Adipocyte (in vitro differentiated cells): ENCODE measurements at regions not wholly inside any gene's neighbourhood (a gene's known extent, or its start where the extent isn't known, plus 50 kb on each side); places are given as distances from the start of the nearest gene placed in this dataset.

Experiments used
- DNase-seq: peaks from one replicate; pipeline ENCODE4 v3.0.0-alpha.2; 2015; ENCODE audit warnings: low read depth
- H3K27me3 ChIP-seq: replicated peaks from 2 replicates; pipeline ENCODE4 v1.7.0; 2013; ENCODE audit warnings: mild to moderate bottlenecking, low read length, moderate library complexity; ENCODE audit not compliant: control insufficient read depth, insufficient read depth
- H3K36me3 ChIP-seq: 2 replicates; pipeline ENCODE4 v1.7.0; 2013; ENCODE audit warnings: low read length, mild to moderate bottlenecking, moderate library complexity; ENCODE audit not compliant: control insufficient read depth, insufficient read depth, severe bottlenecking
- H3K4me1 ChIP-seq: 2 replicates; pipeline ENCODE4 v1.7.0; 2013; ENCODE audit warnings: mild to moderate bottlenecking, low read length, moderate library complexity; ENCODE audit not compliant: control insufficient read depth, insufficient read depth
- H3K4me3 ChIP-seq: 2 replicates; pipeline ENCODE4 v1.7.0; 2013; ENCODE audit warnings: mild to moderate bottlenecking, low read length, moderate library complexity
- H3K9ac ChIP-seq: 2 replicates; pipeline ENCODE4 v1.7.0; 2013; ENCODE audit warnings: mild to moderate bottlenecking, low read length, moderate library complexity
- H3K9me3 ChIP-seq: 2 replicates; pipeline ENCODE4 v1.7.0; 2013; ENCODE audit warnings: mild to moderate bottlenecking, low read length, moderate library complexity; ENCODE audit not compliant: control insufficient read depth

DNA sequence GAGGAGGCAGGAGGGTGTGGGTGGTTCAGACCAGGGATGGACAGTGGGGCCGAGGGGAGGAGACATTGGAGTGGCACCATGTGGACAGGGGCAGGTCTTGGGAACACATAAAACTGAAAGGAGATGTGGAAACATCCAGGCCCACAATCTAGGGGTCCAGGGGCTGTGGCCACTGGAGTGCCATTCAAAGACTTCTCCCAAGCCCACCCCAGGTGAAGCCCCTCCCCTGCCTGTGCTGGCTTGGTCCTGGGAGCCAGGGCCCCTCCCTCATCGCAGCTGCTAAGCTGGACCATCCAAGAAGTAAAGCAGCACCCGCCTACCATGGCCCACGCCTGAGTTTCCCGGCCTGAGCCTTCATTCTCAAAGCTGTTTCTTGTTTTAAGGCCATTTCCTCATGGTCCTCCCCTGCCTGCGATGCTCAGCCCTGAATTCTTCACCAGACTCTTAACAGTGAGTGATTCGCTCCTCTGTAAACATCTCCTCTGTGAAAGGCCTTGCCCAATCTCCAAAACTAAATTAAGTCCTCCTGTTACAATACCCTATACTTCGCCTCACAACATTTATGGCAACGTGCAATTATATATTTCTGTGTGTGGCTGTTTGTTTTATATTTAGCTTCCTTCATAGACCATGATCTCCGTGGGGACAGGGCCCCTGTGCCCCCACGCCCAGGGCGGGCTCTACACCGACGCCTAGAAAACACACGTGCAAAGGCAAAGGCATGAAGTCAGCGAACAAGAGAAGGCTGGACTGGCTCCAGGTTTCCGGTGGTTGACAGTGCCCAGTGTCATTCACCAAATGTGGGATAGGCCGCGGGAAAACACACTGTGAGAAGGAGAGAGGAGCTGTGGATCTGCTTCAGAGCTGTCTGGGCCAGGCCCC is 267.8 kb downstream of the ERMARD start:
- no peak for DNase-seq

GRCh38 chr6:170018422-170018935 is 267.1 kb downstream of the ERMARD start:
- DNase-seq: no peak
- H3K4me3 ChIP-seq: no peak overlapping the region
- no peak overlapping the region for H3K9ac ChIP-seq
- peaks cover 39% of the 10 kb centered on the region for H3K27me3 ChIP-seq
- no peaks in the 10 kb centered on the region for H3K36me3 ChIP-seq
- H3K4me1 ChIP-seq: no peaks in the 10 kb centered on the region
- no peaks in the 10 kb centered on the region for H3K9me3 ChIP-seq

More for the DNA sequence above, 267.8 kb downstream of the ERMARD start:
- Histone ChIP-seq H3K27me3 (peaks cover 38% of the 10 kb centered on the region), H3K36me3 (no peaks in the 10 kb centered on the region), H3K9ac (no peak overlapping the region), H3K9me3 (no peaks in the 10 kb centered on the region), H3K4me1 (no peaks in the 10 kb centered on the region), H3K4me3 (no peak overlapping the region)

GRCh38 chr6:170017603-170018320 is 266.3 kb downstream of the ERMARD start:
- H3K9me3 ChIP-seq: no peaks in the 10 kb centered on the region
- H3K9ac ChIP-seq: no peak overlapping the region
- H3K4me3 ChIP-seq: no peak overlapping the region
- H3K27me3 ChIP-seq: peaks cover 39% of the 10 kb centered on the region
- no peaks in the 10 kb centered on the region for H3K4me1 ChIP-seq
- H3K36me3 ChIP-seq: no peaks in the 10 kb centered on the region
- DNase-seq: no peak

- H3K27me3 ChIP-seq: peaks cover 35% of the 10 kb centered on the region
- H3K36me3 ChIP-seq: no peaks in the 10 kb centered on the region
- no peaks in the 10 kb centered on the region for H3K4me1 ChIP-seq
- no peaks in the 10 kb centered on the region for H3K9me3 ChIP-seq
- no peak overlapping the region for H3K4me3 ChIP-seq
- H3K9ac ChIP-seq: no peak overlapping the region
- no peak for DNase-seq
Measured at GRCh38 chr6:170013815-170014214, 262.4 kb downstream of the ERMARD start.

DNA sequence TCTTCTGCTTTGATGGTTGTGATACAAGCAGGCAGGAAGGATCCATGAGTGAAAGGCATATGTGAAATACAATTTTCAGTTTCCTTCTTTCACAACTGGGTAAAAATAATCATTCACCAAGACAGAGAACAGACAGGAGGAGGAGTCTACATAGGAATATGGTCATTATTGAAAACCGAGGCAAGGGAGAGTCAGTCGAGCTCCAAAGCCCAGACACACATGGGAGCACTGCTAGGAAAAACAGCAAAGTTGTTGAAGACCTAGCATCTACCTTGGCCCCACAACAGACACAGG is 260.6 kb downstream of the ERMARD start:
- Histone ChIP-seq H3K4me1 (no peaks in the 10 kb centered on the region), H3K9ac (no peak overlapping the region), H3K27me3 (peaks cover 31% of the 10 kb centered on the region), H3K9me3 (no peaks in the 10 kb centered on the region), H3K4me3 (no peak overlapping the region), H3K36me3 (no peaks in the 10 kb centered on the region)
- no peak for DNase-seq

GRCh38 chr6:170011204-170012036 is 260.0 kb downstream of the ERMARD start:
- Histone ChIP-seq H3K27me3 (peaks cover 26% of the 10 kb centered on the region), H3K4me1 (no peaks in the 10 kb centered on the region), H3K9me3 (no peaks in the 10 kb centered on the region), H3K9ac (no peak overlapping the region), H3K36me3 (no peaks in the 10 kb centered on the region), H3K4me3 (no peak overlapping the region)
- DNase-seq: no peak

GRCh38 chr6:170010665-170011203 is 259.3 kb downstream of the ERMARD start:
- H3K4me1 ChIP-seq: no peaks in the 10 kb centered on the region
- H3K9me3 ChIP-seq: no peaks in the 10 kb centered on the region
- no peaks in the 10 kb centered on the region for H3K36me3 ChIP-seq
- peaks cover 20% of the 10 kb centered on the region for H3K27me3 ChIP-seq
- H3K4me3 ChIP-seq: no peak overlapping the region
- H3K9ac ChIP-seq: no peak overlapping the region
- DNase-seq: no peak

- no peak for DNase-seq
Measured at GRCh38 chr6:170008294-170008785, 256.9 kb downstream of the ERMARD start.

DNA sequence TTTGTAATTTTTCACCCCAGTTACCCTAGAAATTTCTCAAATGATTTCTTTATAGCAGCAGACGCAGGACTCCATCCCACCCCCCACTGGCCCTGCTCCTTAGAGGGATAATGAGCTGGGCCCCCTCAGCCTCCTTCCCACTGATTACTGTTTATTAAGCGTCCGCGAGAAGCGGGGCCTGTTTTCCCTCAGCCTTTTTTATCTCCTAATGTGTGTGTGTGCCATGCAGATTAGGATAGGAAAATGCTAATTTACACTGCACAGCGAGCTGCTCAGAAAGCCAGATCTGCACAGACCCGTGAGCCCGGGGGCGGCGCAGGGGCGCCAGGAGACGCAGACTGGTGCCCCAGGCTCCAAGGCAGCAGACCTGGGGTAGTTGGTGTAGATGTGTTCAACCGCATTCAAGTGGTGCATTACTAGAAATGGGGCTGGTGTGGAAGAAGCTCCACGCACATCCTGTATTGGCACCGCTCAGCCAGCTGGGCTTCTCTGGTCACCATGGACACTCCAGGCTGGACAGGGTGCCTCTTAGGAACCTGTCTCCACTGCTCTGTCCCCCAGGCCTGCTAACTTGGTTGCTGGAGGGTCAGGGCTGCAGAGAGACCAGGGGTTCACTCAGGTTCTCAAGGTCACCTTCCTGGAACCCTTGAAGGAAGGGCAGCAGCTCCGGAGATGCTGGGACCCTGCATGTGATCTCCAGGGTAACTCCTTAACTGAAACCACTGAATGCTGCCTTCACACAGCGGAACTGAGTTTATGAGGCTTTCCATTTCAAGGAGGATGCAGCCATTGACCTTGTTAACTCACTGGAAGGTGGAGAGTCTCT is 256.3 kb downstream of the ERMARD start:
- H3K27me3 ChIP-seq: peaks cover 3% of the 10 kb centered on the region
- no peak overlapping the region for H3K4me3 ChIP-seq
- no peak for DNase-seq
- H3K4me1 ChIP-seq: no peaks in the 10 kb centered on the region
- no peaks in the 10 kb centered on the region for H3K36me3 ChIP-seq
- H3K9ac ChIP-seq: no peak overlapping the region
- H3K9me3 ChIP-seq: peaks cover 16% of the 10 kb centered on the region

More at GRCh38 chr6:170008294-170008785, 256.9 kb downstream of the ERMARD start:
- no peak overlapping the region for H3K9ac ChIP-seq
- peaks cover 3% of the 10 kb centered on the region for H3K27me3 ChIP-seq
- H3K9me3 ChIP-seq: peaks cover 16% of the 10 kb centered on the region
- no peaks in the 10 kb centered on the region for H3K36me3 ChIP-seq
- no peaks in the 10 kb centered on the region for H3K4me1 ChIP-seq
- H3K4me3 ChIP-seq: no peak overlapping the region

GRCh38 chr6:170006900-170007467 is 255.6 kb downstream of the ERMARD start:
- peaks cover 16% of the 10 kb centered on the region for H3K9me3 ChIP-seq
- H3K36me3 ChIP-seq: no peaks in the 10 kb centered on the region
- DNase-seq: no peak
- H3K27me3 ChIP-seq: peaks cover 3% of the 10 kb centered on the region
- H3K9ac ChIP-seq: no peak overlapping the region
- no peaks in the 10 kb centered on the region for H3K4me1 ChIP-seq
- H3K4me3 ChIP-seq: no peak overlapping the region
